HS-5 (cell line): ENCODE measurements at regions not wholly inside any gene's neighbourhood (a gene's known extent, or its start where the extent isn't known, plus 50 kb on each side); places are given as distances from the start of the nearest gene placed in this dataset.

Source experiments
- DNase-seq: peaks from one replicate; pipeline ENCODE4 v3.0.0-alpha.2; 2012; ENCODE audit warnings: low read depth

DNA sequence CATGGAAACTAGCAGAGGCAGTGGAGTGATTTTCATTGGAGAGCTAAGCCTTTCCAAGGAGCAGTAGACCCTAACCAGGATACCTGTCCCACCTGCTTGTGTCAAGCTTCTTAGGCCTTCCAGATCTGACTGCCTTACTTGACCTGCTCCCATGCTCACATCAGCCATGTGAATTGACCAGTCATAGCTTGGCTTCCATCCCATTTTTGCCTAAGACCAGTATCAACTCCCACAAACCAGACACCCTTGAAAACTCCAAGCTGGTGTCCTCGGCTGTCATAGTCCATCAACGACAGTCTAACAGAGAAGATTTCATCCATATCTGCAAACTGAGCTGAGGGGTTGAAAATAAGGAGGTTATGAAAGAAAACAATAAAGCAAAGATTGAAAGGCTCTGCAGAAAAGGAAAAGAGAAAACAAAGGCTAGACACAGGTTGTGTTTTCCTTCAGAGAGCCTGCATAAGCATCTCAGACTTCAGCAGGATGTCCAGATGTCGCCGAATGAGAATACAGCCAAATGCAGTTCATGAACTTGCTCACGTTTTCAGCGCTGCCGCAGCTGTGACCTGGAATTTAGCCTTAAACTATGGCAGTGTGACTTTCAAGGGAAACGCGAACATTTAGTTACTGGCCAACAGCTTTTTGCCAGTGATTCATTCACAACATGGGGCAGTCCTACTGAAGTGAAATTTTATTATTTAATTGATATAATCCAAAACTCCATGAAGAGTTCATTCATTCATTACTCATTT, 868.1 kb upstream of the ID2 start:
- no peak for DNase-seq

DNA sequence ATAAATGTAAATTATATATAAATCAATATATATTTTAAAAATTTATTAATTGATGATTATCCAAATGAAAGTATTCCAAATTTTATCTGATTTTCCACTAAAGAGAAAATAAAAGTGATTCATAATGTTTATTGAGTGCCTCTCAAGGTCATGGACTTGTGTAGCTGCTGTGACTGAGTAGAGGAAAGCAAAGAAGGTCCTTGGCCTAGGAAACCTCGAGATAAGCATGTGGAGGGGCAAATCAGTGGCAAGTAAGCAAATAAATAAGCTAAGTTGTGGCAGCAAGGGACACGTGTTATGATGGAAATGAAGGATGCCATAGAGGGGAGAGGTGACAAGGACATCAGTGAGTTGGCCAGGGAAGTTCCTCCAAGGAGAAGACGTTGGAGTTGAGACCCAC, 866.1 kb upstream of the ID2 start:
- DNase-seq: no peak

- no peak for DNase-seq
These were observed 865.6 kb upstream of the ID2 start for GRCh38 chr2:7816233-7816632.

DNA sequence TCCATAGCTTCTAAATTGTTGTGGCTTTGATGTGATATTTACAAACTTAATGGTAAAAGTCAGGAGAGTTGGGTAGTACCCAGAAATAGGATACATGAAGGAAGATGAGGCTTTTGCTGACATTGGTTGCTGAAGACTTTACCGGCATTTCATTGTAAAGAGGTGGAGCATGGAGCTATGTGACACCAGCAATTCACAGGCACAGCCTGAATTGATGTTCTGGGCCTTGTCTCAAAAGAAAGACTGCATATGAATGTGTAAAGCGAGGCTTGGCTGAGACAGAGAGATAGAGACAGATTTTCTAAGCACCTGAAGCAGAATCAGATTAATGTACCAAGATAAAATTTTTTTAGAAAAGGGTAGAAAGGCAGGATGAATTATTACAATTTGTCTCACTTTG, 864.9 kb upstream of the ID2 start:
- DNase-seq: no peak

DNA sequence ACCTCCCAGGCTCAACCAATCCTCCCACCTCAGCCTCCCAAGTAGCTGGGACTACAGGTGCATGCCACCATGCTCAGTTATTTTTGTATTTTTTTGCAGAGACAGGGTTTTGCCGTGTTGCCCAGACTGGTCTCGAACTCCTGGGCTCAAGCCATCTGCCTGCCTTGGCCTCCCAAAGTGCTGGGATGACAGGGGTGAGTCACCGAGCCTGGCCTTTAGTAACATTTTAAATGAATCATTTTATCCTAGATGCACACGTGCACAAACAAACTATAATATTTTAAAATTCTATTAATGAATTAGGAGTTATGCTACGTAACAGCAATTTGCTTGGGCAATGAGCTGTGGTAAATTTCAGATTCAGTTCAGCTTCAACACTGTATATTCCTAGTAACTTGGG, 862.5 kb upstream of the ID2 start:
- no peak for DNase-seq

- no peak for DNase-seq
These were observed 862.0 kb upstream of the ID2 start for GRCh38 chr2:7819850-7820249.

DNA sequence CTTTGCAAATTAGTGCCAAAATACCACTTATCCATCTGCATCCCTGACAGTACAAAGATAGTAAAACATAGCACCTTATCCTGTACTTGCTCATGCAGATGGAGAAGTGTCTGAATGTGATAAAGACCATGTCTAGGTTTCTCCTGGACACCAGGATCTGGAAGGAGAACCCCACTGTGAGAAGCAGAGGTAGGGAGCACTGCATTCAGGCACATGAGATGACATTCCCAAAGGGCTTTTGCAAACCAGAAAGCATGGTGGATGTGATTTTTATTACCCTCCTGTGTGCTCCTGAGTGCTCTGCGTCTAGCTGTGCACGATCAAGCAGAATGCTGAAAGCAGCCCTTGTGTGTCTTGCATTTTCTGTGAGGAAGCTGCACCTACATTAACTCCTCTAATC, 857.6 kb upstream of the ID2 start:
- DNase-seq: no peak

DNA sequence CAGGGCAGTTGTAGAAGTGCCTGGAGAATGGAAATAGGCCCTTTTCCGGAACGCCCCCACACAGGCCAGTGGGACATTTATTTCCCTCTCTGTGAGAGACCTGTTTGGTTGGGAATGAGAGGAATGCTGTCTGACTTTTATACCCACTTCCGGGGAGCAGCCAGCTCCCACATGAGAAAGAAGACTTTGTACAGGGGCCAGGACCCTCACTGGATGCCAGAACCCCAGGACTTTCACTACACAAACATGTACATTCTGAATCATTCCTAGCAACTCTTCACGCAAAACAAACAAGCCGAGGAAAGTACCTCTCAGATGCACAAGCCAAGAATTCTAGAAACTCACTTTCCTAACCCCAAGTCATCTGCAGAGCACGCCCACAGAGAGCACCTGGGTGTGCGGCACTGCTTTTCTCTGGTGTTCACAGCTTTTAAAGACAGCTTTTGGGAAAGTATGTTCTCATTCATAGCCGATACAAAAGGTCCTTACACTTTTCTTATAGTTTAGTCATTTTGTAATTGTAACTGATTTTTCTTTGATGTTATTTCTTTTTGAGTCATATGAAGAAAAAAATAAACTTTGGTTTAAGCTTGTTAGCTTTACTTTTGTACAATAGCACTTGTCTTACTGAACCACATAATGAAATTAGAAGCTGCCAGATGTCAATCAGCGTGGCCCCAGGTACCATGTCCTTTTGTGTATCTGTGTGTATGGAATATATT, 856.1 kb upstream of the ID2 start:
- no peak for DNase-seq

DNA sequence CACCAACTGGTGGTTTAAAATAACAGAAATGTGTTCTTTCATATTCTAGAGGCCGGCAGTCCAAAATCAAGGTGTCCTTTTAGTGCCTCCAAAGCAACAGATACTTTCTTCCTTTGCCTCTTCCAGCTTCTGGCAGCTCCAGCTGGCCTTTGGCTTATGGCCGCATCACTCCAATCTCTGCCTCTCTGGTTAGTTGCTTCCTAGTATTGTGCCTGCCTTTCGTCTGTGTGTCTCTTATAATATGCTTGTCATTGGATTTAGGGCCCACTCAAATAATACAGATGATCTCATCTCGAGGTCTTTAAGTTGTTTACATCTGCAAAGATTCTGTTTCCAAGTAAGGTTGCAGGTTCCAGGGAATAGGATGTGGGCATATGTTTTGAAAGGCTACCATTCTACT, 855.2 kb upstream of the ID2 start:
- no peak for DNase-seq

DNA sequence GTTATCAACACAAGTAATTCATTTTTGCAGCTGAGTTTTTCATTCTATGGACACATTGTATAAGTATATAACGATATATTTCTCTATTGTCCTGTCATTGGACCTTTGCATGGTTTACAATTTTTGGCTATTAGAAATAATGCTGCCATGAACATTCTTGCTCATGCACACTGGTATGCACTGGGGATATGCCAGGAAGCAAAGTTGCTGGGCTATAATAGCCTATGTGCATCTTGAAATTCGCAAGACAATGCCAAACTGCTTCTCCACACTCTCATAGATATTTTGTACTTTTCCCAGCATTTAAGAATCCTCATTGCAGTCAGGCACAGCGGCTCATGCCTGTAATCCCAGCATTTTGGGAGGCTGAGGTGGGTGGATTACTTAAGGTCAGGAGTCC, 852.6 kb upstream of the ID2 start:
- no peak for DNase-seq

- no peak for DNase-seq
These were observed 851.2 kb upstream of the ID2 start for GRCh38 chr2:7830616-7831015.

DNA sequence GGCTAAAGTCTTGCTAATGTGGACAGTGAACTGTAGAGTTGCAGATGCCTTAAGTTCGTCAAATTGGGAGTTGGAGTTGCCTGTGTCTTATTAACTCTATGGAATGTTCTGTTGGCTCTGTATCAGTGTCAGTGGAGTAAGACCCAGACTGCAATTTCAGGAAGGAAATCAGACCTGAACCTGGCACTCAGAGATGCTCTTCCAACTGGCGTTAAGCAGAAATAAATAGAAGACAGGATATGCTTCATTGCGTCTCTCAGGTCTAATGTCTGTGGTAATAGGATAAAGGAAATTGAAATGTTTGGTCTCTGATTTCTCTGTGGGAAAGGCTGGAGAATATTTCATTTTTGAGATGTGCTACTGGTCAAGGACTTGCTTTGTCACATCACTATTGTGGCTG, 846.7 kb upstream of the ID2 start:
- no peak for DNase-seq

- no peak for DNase-seq
These were observed 845.9 kb upstream of the ID2 start for GRCh38 chr2:7835693-7836680.

DNA sequence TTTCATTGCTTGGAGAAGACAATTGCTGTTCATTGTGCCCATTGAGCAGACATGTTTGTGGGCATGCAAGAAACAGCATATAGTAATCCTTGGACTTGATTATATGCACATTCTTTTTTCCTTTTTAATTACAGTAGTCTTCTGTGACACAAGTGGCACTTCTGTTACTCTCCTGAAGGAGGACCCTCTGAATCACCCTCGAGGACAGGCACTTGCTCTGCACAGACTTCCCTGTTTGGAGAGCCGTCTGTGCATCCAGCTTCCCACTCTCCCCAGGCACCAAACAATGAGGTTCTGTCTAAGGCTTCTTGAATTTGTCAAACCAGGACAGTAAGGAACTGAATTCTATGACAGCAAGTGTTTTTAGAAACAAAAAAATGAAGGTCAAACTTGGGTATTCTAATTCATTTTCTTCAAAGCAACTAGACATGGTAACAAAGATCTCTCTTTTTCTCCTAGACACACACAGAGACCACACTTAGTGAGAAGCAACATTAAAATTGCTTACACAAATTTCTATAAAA, 844.6 kb upstream of the ID2 start:
- no peak for DNase-seq

DNA sequence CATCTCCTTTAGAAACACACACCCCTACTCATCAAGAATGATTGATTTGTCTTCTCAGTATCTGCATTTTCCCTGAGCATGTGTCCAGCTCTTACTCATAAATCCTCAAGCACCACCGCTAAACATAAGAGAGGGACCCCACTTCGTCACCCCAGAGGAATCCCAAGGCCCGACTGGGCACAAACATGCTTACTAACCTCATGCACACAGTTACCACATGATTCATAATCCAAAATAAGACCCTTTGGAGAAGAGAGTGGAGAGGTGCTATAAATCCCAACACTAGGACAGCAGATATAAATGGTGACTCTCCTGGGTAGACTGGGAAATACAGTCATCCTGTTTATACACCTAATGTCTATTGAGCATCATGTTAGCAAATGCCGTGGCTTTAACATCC, 843.2 kb upstream of the ID2 start:
- no peak for DNase-seq

DNA sequence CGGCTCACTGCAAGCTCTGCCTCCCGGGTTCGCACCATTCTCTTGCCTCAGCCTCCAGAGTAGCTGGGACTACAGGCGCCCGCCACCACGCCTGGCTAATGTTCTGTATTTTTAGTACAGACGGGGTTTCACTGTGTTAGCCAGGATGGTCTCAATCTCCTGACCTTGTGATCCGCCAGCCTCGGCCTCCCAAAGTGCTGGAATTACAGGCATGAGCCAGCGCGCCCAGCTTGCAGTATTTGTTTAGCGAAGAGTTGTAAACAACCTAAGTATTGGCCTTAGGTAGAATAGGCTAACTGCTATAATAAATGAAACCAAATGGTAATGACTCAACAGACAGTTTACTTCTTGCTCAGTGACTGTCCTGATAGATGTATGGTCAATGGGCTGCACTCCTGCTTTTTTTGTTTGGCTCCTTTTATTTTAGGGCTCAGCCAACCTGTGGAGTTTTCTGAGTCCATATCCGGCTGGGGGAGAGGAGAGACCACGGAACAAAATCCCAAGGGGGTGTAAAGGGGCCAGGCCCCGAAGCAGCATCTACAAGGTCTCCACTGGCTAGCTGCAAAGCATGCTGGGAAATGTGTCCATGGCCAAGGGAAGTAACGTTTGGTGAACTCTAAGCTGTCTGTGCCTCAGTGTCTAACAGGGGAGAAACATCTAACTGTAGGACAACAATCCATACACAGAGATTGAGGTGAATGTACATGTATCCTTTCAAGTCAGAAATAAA, 841.0 kb upstream of the ID2 start:
- no peak for DNase-seq

- DNase-seq: no peak
These were observed 840.1 kb upstream of the ID2 start for GRCh38 chr2:7841751-7842150.

DNA sequence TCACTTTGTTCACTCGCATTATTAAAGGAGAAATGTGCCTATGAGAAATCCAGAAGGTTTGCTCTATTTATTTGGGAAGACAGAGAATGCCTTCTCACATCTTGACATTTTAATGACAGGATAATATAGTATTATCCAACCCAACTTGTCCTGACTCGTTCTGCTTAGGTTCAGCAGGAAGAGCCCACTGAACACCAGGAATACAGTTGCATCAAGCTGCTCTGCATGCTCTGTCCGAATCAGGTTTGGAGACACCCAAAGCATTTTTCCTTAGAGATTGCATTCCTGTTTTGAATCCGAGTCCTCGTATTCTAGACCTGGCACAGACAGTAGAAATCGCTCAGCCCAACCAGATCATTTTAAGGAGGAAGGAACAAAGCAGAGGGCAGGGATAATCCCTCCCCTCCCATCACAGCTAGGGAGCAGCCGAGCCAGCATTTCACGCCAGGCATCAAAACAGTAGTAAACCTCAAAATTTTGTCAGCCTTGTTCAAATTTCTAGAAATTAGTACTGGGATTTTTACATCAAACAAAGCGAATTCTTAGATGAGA, 837.4 kb upstream of the ID2 start:
- no peak for DNase-seq

GRCh38 chr2:7845332-7845731, 836.5 kb upstream of the ID2 start:
- peak; percentile 74 for DNase-seq

- DNase-seq: no peak
These were observed 835.2 kb upstream of the ID2 start for GRCh38 chr2:7846607-7847006.

DNA sequence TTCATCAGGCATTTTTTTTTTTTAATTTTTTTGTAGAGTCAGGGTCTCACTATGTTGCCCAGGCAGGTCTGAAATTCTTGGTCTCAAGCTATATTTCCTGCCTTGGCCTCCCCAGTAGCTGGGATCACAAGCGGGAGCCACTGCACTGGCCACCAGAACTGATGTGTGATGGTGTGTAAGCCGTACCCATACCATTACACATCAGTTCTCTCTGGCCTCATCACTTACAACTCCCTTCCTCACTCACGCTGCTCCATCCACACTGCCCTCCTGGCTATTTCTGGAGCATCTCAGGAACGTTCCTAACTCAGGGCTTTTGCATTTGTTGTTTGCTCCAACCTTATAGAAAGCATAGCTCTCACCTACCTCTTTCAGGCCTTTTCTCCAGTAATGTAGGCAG, 834.5 kb upstream of the ID2 start:
- DNase-seq: no peak
